Heart left ventricle (tissue), 13 donors: ENCODE measurements at regions not wholly inside any gene's neighbourhood (a gene's known extent, or its start where the extent isn't known, plus 50 kb on each side); places are given as distances from the start of the nearest gene placed in this dataset.

Experiments
- POLR2A ChIP-seq, 2 donors: fragments of 450-650 bp; IDR thresholded peaks; one replicate each; pipeline ENCODE4 v1.6.1; 2017; ENCODE audit warnings: antibody characterized with exemption in 2 of 2, mild to moderate bottlenecking in 2 of 2, moderate library complexity in 2 of 2
- TF ChIP-seq, protein P1 (sequence below), 12 donors: fragments of 200-600 bp; sonication (generic) in 4 of 12; IDR thresholded peaks; one replicate each; pipeline versions ENCODE4 v1.5.0 to v1.8.0; 2018 to 2022; ENCODE audit warnings: antibody characterized with exemption in 12 of 12, mild to moderate bottlenecking in 5 of 12
- donor health status: ischemic (EF 13 %, LVEDD 7.1; RV severe dilation, severe dysfunction).
- donor health status: DM: no; HTN: yes; CAD: no.
- donor health status: DM: no; HTN: no; CAD: no.
- donor health status: ischemic (EF 25% LVEDD 6.9; RV normal size, moderate dysfunction).
- donor health status: ischemic (EF 25% LVEDD 5.7; RV mildly dilated, moderate dysfunction).
- donor health status: ischemic (EF 35%, LVEDD 5.7; RV mildly dilated, moderate dysfunction).
- donor health status: nonischemic (EF 11% LVEDD 7.7; RV severe dilation, severe dysfunction).
- donor health status: DM: yes; HTN: yes; CAD: no.
- donor health status: PGD.
- donor health status: ischemic (EF 29% LVEDD 5.4; RV normal size, mild dysfunction).
- donor health status: nonischemic (EF 23%, LVEDD 6.1; RV moderate dilation, normal function).

DNA sequence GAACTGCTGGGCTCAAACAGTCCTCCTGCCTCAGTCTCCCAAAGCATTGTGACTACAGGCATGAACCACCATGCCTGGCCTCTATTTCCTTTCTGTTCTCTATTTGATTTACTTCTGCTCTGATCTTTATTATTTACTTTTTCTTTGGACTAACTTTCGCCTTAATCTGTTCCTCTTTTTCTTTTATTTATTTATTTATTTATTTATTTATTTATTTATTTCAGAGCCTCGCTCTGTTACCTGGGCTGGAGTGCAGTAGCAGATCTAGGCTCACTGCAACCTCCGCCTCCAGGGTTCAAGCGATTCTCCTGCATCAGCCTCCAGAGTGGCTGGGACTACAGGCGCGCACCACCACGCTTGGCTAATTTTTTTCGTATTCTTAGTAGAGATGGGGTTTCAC is 1158.3 kb upstream of the GOT2 start:
- TF ChIP-seq, protein P1, sequence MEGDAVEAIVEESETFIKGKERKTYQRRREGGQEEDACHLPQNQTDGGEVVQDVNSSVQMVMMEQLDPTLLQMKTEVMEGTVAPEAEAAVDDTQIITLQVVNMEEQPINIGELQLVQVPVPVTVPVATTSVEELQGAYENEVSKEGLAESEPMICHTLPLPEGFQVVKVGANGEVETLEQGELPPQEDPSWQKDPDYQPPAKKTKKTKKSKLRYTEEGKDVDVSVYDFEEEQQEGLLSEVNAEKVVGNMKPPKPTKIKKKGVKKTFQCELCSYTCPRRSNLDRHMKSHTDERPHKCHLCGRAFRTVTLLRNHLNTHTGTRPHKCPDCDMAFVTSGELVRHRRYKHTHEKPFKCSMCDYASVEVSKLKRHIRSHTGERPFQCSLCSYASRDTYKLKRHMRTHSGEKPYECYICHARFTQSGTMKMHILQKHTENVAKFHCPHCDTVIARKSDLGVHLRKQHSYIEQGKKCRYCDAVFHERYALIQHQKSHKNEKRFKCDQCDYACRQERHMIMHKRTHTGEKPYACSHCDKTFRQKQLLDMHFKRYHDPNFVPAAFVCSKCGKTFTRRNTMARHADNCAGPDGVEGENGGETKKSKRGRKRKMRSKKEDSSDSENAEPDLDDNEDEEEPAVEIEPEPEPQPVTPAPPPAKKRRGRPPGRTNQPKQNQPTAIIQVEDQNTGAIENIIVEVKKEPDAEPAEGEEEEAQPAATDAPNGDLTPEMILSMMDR (IDR thresholded peaks at IDR 0.05) = no peak
- no peak for TF ChIP-seq POLR2A (IDR thresholded peaks at IDR 0.05)
